GM15510 (cell line): ENCODE measurements at regions not wholly inside any gene's neighbourhood (a gene's known extent, or its start where the extent isn't known, plus 50 kb on each side); places are given as distances from the start of the nearest gene placed in this dataset.

ENCODE experiments used
- POLR2A ChIP-seq: IDR thresholded peaks from 3 replicates; pipeline ENCODE4 v1.6.1; 2011; ENCODE audit warnings: borderline replicate concordance; ENCODE audit not compliant: insufficient read length; ENCODE audit errors: extremely low read depth

DNA sequence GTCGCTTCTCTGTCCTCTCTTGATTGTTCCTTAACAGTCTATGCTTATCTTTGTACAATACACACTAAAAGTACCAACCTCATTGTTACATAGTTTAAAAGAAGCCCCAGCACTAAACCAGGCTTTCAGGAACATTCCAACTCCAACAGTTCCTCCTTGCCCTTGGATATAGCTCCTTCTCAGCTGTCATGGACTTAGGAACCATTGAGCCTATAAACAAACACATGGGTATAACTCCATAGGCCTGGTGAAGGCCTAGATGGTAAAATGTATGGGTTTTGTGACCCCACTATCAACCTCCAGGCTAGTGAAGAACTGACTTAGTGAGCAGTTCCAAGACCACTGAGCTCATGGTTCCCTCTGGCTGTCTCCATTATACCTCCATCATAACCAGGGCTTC is 74.8 kb upstream of the SLC39A10 start:
- TF ChIP-seq POLR2A, result no peak

- TF ChIP-seq POLR2A, result no peak
These were observed 77.1 kb upstream of the SLC39A10 start for GRCh38 chr2:195579776-195580555.

DNA sequence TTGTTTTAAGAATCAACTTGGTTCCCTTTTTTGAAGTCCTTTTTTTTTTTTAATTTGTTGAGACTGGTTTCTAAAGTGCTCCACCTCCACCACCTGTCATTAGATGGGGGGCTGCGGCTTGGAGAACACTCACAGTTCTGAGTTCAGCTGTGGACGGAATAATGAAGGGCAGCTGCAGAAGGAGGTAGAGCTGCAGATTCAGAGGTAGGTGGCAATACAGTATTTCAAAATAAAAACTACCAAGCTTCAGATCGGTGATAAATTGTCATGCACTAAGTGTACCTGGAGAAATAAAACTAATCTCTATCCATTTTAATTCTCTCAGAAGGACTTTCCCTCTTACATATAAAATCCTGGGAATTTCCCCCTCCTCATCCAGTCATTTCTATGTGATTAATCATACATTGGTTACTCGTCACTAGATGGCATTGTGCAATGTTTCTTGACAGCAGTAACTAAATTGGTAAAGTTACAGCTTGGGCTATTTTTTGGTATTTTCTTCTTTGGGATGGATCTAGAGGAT is 81.1 kb upstream of the SLC39A10 start:
- TF ChIP-seq POLR2A, result no peak

- TF ChIP-seq POLR2A, result no peak
These were observed 82.0 kb upstream of the SLC39A10 start for GRCh38 chr2:195575016-195575415.

DNA sequence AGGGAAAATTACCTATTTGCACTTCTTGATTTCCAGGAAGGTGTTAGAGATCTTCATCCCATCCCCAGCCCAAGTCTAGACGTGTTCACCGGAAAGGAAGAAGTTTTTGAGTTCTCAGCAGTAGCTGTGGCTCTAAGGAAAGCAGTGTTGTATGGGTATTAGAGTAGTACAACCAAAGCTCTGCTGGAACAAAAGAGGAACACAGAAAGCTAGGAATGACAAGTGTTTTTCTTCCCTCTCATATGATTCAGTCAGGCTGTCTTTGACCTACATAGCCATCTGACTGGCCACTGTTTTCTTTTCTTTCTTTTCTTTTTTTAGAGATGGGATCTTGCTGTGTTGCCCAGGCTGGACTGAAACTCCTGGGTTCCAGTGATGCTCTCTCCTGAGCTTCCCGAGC is 82.7 kb upstream of the SLC39A10 start:
- TF ChIP-seq POLR2A, result no peak

- TF ChIP-seq POLR2A, result no peak
These were observed 83.9 kb upstream of the SLC39A10 start for GRCh38 chr2:195572895-195573683.

GRCh38 chr2:195570329-195570728 is 86.7 kb upstream of the SLC39A10 start:
- TF ChIP-seq POLR2A, result no peak

GRCh38 chr2:195569255-195569654 is 87.8 kb upstream of the SLC39A10 start:
- no peak for TF ChIP-seq POLR2A

GRCh38 chr2:195563857-195564512 is 93.0 kb upstream of the SLC39A10 start:
- no peak for TF ChIP-seq POLR2A

DNA sequence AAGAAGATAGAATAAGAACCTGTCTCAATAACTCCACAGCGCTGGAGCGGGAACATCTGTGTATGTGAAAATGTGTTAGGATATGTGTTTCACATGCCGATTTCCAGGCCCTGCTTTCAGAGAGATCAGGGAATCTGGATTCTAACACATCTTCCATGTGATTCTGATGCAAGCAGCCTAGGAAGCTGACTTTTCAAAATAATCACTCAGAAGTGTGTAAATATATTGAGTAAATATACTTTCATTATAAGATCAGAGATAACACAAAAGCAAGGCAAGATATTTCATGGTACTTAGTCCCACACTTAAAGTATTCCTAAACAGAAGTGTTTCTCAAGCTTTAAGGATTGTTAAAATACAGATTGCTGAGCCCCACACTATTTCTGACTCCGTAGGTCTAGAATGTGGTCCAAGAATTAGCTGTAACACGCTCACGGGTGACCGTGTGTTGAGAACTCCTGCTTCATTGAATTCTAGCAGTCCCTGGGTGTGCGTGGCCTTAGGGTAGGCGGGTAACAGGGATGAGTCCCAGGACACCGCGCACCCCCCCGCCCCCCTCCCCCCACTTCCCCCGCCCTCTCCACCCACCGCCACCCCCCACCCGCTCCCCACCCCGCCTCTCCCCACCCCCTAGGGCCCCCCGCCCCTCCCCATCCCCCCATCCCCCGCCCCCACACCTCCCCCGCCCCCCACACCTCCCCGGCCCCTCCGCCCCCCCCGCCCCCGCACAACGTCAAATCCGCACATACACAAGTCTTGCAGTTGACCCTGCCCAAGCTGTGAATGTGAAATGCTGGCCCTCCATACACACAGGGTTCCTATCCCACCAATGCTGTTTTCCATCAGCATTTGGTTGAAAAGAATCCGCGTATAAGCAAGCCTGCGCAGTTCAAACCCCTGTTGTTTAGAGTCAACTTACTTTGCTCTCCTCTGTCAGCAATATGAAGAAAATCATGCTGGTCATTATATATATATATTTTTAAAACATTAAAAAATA is 94.2 kb upstream of the SLC39A10 start:
- TF ChIP-seq POLR2A, result no peak

DNA sequence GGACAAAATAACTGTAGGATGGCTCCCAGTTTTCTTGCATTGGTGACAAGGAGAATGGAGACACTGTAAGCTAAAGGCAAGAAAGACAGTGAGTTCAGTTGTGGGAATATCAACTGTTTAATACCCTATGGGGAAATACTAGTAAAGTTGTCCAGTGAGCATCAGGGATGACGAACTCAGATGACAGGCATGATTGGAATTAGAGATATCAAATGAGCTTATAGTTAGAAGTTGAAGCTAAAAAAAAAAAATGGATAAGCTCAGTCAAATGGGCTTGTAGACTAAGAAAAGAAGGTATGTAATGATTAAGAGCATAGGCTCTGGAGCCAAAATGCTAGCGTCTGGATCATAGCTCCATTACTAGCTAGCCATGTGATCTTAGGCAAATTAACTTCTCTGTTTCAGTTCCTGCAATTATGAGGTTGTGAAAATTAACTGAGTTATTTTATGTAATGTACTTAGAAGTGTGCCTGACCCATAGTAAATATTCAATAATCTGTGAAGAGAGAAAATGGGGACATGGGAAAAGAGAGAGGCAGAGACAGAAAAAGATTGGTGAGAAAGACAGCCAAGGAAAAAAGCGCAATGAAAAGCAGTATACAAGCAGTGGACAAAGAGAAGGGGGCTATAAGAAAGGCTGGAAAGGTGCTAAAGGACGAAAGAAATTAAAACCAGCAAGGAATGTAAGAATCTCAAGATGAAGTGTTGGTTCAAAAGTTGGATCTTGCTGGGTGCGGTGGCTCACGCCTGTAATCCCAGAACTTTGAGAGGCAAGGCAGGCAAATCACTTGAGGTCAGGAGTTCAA is 95.7 kb upstream of the SLC39A10 start:
- no peak for TF ChIP-seq POLR2A

DNA sequence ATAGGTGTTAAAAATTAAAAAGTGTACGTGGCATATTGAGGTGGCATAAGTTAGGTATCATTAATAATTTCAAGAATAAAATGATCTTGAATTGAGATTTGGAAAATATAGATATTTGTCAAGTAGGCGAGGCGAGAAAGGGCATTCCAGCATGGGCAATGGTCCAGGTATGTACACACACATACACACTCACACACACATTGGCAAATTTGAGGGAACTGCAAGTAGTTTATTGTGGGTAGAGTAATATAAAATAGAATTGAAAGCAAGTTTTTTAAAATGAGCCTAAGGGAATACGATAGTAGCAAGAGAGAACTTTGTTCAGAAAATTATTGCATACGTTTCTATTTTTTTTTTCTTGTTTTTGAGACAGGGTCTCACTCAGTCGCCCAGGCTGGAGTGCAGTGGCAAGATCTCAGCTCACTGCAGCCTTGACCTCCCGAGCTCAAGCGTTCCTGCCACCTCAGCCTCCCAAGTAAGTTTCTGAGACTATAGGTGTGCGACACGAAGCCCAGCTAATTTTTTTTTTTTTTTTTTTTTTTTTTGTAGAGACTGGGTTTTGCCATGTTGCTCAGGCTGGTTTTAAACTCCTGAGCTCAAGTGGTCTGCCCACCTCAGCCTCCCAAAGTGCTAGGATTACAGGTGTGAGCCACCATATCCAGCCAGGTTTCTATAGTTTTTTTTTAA is 96.7 kb upstream of the SLC39A10 start:
- TF ChIP-seq POLR2A, result no peak

GRCh38 chr2:195559431-195559914 is 97.6 kb upstream of the SLC39A10 start:
- peak; percentile 23 for TF ChIP-seq POLR2A

DNA sequence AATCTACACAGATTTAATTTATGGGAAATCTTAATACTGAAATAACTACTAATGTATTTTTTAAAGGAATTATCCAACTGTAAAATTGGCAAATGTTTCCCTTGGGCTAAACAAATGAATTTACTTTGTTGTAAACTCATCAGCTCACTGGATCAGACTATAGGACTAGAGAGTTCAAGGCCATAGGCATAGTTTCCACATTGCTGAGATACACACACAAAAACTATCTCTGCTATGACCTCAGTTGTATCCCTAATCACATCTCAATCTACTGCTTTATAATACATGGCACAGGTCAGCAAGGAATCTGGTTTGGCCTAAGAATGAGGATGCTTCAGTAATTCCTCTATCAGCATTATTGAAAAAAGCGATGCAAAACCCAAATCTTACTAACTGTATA is 101.1 kb upstream of the SLC39A10 start:
- no peak for TF ChIP-seq POLR2A
